ENCODE measurements at regions not wholly inside any gene's neighbourhood (a gene's known extent, or its start where the extent isn't known, plus 50 kb on each side); places are given as distances from the start of the nearest gene placed in this dataset.

DNA sequence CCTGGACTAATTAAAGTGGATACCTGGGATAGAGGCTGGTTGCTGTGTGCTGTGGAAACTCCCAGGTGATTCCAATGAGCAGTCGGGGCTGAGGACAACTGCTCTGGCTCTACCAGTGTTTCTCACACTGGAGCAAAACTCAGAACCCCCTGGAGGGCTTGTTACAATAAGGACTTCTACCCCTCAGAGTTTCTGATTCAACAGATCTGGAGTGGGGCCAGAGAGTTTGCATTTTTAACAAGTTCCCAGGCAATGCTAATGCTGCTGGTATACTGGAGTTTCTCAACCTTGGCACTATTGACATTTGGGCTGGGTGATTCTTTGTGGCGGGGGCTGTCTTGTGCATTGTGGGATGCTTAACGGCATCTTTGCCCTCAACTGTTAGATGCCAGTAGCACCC, 353.7 kb downstream of the MIAT start:
- Mint-ChIP-seq H3K27ac (no peak overlapping the region), H3K9me3 (no peaks in the 10 kb centered on the region), H3K36me3 (no peaks in the 10 kb centered on the region), H3K4me1 (no peaks in the 10 kb centered on the region), H3K4me3 (no peak overlapping the region)
- no peak for ATAC-seq
- no peak for DNase-seq (ENCODE audit: low spot score in 2 of 2)

DNA sequence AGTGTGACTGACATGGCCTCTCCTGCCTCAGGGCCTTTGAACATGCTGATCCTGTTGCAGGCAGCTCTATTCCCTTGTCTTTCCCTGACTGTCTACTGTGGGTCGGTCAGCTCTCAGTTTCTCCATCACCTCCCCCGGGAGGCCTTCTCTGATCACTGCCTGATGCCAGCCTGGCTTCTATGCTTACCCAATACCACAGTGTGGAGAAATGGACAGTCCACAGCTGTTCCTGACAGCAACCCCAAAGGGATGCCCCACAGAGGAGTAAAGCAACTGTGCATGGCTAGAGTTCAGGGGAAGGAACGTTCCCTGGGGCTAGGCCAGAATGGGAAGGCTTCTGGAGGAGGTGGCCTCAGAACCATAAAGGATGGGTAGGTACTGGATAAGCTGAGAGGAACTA, 354.3 kb downstream of the MIAT start:
- Mint-ChIP-seq H3K4me3 (no peak overlapping the region), H3K9me3 (no peaks in the 10 kb centered on the region), H3K36me3 (no peaks in the 10 kb centered on the region), H3K27ac (no peak overlapping the region), H3K4me1 (no peaks in the 10 kb centered on the region)
- ATAC-seq (no peak), DNase-seq (ENCODE audit: low spot score in 2 of 2) (no peak)

DNA sequence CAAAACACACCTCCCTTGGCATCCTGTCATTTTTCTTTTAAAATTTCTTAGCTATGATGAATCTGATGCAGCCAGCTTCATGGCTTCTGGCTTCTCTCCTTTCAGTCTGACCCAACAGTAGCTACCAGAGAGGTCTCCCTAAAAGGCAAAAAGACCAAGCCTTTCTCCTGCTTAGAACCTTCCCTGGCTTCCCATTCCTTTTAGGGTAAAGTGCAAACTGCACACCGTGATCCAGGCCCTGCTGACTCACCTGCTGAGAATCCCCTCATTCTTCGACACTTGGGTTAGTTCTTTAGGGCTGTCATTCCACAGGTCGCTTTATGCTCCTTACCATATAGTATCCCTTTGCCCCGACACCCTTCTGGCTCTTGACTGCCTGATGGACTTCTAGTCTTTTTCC, 362.4 kb downstream of the MIAT start:
- DNase-seq (ENCODE audit: low spot score in 2 of 2) (no peak), ATAC-seq (no peak)
- Mint-ChIP-seq H3K4me1 (no peaks in the 10 kb centered on the region), H3K36me3 (no peaks in the 10 kb centered on the region), H3K4me3 (no peak overlapping the region), H3K9me3 (peaks cover 5% of the 10 kb centered on the region), H3K27ac (no peak overlapping the region)

DNA sequence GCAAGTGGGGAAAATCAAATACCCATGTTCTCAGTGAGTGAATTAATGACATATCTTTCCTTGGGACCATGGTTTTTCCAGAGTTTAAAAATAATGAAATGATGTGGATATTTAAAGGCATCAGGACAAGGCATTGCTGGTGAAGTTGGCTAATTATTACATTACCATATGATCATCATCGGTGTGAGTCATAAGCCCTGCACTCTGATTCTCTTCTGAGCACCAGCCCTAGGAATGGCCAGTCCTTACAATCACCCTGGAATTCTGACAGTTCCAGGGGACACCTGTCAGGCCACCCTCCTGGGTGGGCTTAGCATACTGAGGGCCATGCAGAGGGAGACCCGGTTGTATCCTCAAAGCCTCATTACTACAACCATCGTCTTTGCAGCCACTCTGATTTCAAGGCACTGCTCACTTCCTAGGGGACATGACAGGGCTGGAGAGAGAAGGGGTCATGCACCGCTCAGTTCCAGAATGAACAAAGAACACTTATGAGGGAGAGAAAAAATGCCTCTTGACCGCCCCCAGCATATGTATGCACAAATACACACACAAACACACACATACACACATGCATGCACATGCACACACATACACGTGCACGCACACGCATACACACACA, 365.0 kb downstream of the MIAT start:
- Mint-ChIP-seq H3K4me1 (no peaks in the 10 kb centered on the region), H3K9me3 (peaks cover 5% of the 10 kb centered on the region), H3K27ac (no peak overlapping the region), H3K36me3 (no peaks in the 10 kb centered on the region), H3K4me3 (no peak overlapping the region)
- ATAC-seq = no peak
- no peak for DNase-seq (ENCODE audit: low spot score in 2 of 2)

DNA sequence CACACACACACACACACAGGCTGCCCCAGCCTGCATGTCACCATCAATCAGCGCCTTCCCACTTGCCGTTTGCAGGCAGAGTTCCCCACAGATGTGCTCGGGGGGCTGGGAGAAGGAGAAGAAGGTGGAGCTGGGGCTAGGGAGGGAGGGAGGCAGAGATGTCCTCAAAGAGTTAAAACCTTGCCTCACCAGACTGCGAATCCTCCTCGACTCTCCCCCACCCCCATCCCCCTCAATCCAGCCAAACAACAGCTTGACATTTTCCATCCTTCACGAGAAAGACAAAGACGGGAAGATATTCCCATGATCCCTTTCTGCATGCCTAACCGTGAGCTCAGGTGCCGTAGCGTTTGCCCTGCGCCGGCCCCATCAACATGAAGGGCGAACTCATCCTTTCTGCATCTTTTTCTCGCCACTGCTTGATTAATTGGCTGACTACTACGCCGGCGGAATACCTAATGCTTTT, 365.5 kb downstream of the MIAT start:
- DNase-seq (ENCODE audit: low spot score in 2 of 2) = no peak
- no peaks in the 10 kb centered on the region for H3K4me1 Mint-ChIP-seq
- no peak overlapping the region for H3K27ac Mint-ChIP-seq
- H3K9me3 Mint-ChIP-seq = peaks cover 5% of the 10 kb centered on the region
- ATAC-seq = no peak
- H3K36me3 Mint-ChIP-seq = no peaks in the 10 kb centered on the region
- no peak overlapping the region for H3K4me3 Mint-ChIP-seq

DNA sequence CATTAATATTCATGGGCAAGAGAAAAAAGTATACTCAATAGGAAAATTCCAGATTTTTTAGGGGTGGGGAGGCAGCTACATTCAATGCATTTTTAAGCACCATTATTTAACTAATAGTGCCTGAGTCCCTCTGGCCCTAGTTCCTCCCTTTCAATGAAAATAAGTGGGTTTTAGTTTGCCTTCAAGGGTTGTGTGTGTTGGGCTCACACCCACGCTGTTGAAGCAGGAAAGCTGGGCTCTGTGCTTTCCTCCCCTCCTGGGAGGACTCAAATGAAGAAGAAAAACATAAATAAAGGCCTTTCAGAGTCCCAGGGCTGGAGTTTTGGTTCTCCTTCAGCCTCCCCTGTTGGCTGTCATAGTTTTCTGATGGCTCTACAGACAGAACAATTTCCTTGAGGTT, 366.2 kb downstream of the MIAT start:
- no peak for DNase-seq (ENCODE audit: low spot score in 2 of 2)
- ATAC-seq = no peak
- no peak overlapping the region for H3K27ac Mint-ChIP-seq
- H3K36me3 Mint-ChIP-seq = no peaks in the 10 kb centered on the region
- H3K4me3 Mint-ChIP-seq = no peak overlapping the region
- no peaks in the 10 kb centered on the region for H3K4me1 Mint-ChIP-seq
- H3K9me3 Mint-ChIP-seq = peaks cover 2% of the 10 kb centered on the region

DNA sequence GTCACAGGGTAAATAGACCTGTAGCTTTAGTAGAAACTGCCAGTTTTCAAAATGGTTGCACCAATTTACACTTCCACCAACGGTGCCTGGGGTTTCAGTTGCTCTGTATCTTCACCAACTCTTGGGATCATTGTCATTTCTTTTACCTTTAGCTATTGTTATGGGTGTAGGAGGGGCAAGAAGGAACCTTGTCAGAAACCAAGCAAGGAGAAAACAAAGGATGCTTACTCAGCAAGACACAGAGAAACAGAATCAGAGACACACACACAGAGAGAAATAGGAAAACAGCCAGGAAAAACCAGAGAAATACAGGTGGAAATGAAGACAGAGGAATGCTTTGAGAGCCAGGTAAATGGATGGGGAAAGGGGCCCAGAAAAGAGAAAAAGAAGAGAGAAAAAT, 367.6 kb downstream of the MIAT start:
- no peak overlapping the region for H3K27ac Mint-ChIP-seq
- no peaks in the 10 kb centered on the region for H3K9me3 Mint-ChIP-seq
- H3K4me3 Mint-ChIP-seq = no peak overlapping the region
- ATAC-seq (no peak), DNase-seq (ENCODE audit: low spot score in 2 of 2) (no peak)
- no peaks in the 10 kb centered on the region for H3K36me3 Mint-ChIP-seq
- no peaks in the 10 kb centered on the region for H3K4me1 Mint-ChIP-seq

DNA sequence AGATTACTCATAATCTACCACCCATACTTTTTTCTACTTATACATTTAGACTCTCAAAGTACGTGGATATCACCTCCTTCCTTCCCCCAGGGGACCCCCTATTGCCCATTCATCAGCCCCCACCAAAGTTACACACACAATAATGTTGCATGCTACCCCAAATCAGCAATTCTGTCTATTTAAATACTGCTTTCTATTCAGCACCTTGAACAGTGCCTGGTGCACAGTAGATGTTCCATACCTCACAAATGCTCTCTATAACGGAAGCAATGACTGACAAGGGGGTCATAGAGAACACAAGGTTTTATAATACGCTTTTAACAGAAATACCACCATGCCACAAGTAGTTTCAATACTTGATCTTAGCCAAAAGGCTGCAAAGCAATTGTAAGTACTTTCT, 370.7 kb downstream of the MIAT start:
- ATAC-seq (no peak), DNase-seq (ENCODE audit: low spot score in 2 of 2) (no peak)
- H3K36me3 Mint-ChIP-seq = no peaks in the 10 kb centered on the region
- no peaks in the 10 kb centered on the region for H3K9me3 Mint-ChIP-seq
- H3K4me3 Mint-ChIP-seq = no peak overlapping the region
- no peak overlapping the region for H3K27ac Mint-ChIP-seq
- no peaks in the 10 kb centered on the region for H3K4me1 Mint-ChIP-seq

DNA sequence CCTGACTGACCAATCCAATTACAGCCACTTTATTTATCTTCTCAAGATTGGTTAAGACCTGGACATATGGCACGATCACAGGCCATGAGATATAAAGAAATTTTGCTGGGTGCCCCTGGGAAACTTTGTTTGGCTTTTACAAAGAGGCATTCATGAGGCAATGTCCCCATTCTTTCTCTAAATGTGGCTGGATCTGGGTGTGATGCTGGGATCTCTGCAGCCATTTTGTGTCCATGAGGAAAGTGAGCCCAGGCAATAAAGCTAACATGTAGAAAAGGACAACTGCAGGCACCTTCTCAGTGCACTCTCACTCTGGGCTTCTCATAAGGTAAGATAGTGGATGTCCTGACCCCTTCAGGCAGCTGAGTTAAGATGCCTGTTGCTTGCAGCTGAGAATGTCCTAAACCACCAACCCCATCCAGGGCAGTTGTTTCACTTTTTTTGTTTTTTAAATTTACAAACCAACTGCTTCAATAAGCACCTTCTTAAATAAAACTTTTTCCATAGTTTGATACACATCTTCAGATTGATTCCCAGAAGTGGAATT, 372.3 kb downstream of the MIAT start:
- no peak for ATAC-seq
- Mint-ChIP-seq H3K4me1 (no peaks in the 10 kb centered on the region), H3K4me3 (no peak overlapping the region), H3K9me3 (no peaks in the 10 kb centered on the region), H3K27ac (no peak overlapping the region), H3K36me3 (no peaks in the 10 kb centered on the region)
- DNase-seq (ENCODE audit: low spot score in 2 of 2) = no peak

DNA sequence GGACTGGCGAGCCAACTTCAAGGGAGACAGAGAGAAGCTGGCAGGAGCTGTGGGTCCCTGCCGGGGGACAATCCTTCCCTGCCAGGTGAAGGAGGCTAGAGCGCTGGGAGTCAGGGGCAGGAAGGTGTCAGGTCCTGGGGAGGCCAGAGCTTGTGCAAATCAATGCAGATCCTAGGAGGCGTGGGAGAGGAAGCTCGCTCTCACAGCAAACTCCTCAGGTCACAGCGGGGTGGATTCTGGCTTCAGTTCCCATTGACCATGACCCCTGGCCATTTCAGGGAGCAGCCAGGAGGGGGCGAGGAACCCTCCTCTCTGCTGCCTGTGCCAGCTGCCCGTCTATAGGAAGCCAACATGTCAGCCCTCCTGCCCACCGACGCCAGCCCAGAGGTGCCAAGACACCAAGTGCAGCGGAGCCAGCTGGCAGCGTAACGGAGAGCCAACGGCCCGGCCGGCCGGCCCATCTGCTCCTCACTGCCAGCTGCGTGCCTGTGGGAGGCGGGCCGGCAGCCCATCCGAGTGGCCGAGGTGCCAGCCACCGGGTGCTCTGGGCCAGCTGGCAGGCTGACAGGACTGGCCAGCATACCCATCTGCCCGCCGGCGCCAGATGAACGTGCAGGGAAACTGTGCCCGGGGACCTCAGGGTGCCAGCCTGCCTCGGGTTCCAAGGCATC, 374.8 kb downstream of the MIAT start:
- Mint-ChIP-seq H3K4me1 (no peaks in the 10 kb centered on the region), H3K27ac (no peak overlapping the region), H3K4me3 (no peak overlapping the region), H3K9me3 (no peaks in the 10 kb centered on the region), H3K36me3 (no peaks in the 10 kb centered on the region)
- no peak for ATAC-seq
- no peak for DNase-seq (ENCODE audit: low spot score in 2 of 2)

DNA sequence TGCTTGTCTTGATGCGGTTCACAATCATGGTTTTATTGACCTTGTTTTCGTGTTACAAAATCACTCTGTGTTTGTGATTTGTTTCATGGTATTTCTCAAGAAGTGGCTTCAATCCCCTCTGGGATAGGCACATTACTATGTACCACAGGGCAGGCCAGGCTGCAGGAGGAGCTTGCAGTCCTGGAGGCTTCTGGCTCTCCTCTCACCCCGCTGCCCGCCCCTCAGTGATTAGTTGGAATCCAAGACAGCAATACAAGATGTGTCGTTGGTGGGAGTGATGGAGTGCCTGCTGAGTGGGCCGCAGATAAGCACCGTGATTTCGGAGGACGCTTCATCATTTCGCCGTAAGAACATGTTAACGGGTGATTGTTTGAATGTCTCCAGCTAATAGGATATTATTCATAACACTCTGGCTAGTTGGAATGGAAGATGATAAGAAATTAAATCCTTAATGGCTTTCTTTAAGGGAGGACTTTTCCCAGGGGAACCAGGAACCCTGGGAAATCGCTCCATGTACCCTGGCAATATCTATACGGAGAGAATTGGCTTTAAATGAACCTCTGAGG, 384.4 kb downstream of the MIAT start:
- H3K4me3 Mint-ChIP-seq = no peak overlapping the region
- peaks cover 2% of the 10 kb centered on the region for H3K9me3 Mint-ChIP-seq
- no peaks in the 10 kb centered on the region for H3K36me3 Mint-ChIP-seq
- no peak for ATAC-seq
- H3K4me1 Mint-ChIP-seq = no peaks in the 10 kb centered on the region
- no peak overlapping the region for H3K27ac Mint-ChIP-seq
- no peak for DNase-seq (ENCODE audit: low spot score in 2 of 2)

DNA sequence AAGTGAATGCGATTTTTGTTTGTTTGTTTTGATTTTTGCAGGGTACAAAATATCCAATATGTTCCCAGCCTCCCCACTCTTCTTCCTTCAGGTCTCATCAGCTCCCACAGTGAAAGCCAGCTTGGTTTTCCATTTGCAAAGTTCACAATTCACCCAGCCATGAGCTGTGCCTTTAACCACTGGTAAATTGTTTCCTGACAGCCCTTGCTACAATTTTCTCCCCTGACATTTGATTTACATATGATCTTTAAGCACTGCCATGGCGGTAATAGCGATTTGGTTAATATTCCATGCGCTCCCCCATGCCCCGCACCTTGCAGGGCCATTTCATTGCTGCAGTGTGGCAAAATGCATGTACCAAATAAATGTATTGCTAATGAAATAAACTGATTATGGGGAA, 385.9 kb downstream of the MIAT start:
- Mint-ChIP-seq H3K9me3 (peaks cover 1% of the 10 kb centered on the region), H3K27ac (no peak overlapping the region), H3K36me3 (no peaks in the 10 kb centered on the region), H3K4me3 (no peak overlapping the region), H3K4me1 (no peaks in the 10 kb centered on the region)
- ATAC-seq (no peak), DNase-seq (ENCODE audit: low spot score in 2 of 2) (no peak)

DNA sequence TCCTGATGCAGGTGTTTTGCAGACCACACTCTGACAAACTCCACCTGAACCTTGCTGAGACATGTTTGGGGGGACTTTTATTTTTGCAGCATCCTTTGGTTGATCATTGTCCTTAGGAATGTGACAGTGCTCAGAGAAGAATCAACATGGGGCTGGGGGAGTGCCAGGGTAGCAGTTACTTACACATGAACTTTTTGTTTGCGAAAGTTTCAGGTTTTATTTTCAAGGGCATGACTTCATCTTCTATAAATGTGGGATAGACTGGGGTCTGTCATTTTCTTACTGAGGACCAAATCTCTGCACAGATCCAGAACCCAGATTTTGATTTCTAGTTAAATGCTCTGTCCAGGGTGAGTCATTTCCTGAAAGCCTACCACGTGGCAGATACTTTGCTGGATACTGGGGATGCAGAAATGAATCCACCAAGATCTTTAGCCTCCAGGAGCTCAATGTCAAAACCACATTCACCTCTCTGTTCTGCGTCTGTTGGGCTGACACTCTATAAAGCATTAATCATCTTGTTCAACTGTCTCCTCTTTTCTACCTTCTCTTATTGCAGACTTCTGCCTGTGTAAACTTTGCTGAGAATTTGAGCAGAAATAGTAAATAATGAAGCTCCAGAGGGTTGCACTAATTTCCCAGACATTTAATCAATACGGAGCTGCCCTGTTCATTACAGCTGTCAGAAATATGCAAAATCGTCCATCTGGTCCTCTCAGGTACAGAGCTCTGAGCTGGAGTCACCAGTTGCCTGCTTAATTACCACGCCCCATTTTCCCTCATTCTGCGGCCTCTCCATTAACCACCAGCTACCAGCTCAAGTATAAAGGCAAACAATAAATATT, 387.9 kb downstream of the MIAT start:
- Mint-ChIP-seq H3K4me3 (no peak overlapping the region), H3K27ac (no peak overlapping the region), H3K36me3 (no peaks in the 10 kb centered on the region), H3K4me1 (no peaks in the 10 kb centered on the region), H3K9me3 (no peaks in the 10 kb centered on the region)
- DNase-seq (ENCODE audit: low spot score in 2 of 2) = no peak
- no peak for ATAC-seq

DNA sequence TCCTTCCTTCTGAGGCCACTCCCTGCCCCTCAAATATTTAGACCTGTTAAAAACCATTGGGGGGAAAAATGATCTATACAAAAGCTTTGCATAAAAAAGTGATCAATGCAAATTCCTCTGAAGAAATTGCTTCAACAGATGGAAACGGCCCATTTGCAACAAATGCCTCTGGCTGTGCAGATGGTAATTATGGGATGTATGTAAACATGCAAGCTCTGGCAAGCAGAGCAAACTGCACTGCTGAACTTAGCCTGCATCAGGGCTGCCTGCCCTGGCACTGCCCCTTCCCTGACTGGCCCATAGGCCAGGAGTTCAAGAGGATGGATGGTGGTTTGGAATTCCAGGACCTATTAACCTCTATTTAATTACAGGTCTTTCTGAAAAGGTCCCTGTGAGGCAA, 388.7 kb downstream of the MIAT start:
- ATAC-seq = no peak
- no peak for DNase-seq (ENCODE audit: low spot score in 2 of 2)
- no peaks in the 10 kb centered on the region for H3K36me3 Mint-ChIP-seq
- H3K4me1 Mint-ChIP-seq = no peaks in the 10 kb centered on the region
- H3K9me3 Mint-ChIP-seq = no peaks in the 10 kb centered on the region
- H3K4me3 Mint-ChIP-seq = no peak overlapping the region
- H3K27ac Mint-ChIP-seq = no peak overlapping the region

DNA sequence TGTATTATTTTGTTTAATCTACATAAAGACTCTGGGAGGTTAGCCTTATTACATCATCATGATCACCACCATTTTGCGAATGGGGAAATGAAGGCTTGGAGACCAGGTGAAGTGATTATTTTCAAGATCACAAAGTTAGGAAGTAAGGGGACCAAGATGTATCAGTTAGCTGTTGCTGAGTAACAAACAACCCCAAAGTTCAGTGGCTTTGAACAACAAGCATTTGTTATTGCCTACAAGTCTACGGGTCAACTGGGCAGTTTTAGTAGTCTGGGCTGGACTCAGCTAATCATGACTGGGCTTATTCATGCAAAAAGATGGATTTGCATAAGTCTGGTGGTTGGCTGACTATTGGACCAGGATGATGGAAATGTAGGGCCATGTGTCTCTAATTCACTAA, 389.2 kb downstream of the MIAT start:
- Mint-ChIP-seq H3K9me3 (no peaks in the 10 kb centered on the region), H3K4me1 (no peaks in the 10 kb centered on the region), H3K36me3 (no peaks in the 10 kb centered on the region), H3K4me3 (no peak overlapping the region), H3K27ac (no peak overlapping the region)
- no peak for ATAC-seq
- no peak for DNase-seq (ENCODE audit: low spot score in 2 of 2)
